GM12878 (cell line): ENCODE measurements at regions not wholly inside any gene's neighbourhood (a gene's known extent, or its start where the extent isn't known, plus 50 kb on each side); places are given as distances from the start of the nearest gene placed in this dataset.

Experiments
- ATAC-seq: fragments of 200-7000 bp; cut with Tn5 transposase; 3 replicates; pipeline ENCODE4 v1.9.1; 2020; ENCODE audit warnings: mild to moderate bottlenecking, moderate library complexity
- BruUV-seq: library from RNA; stranded (reverse); fragments of 400-500 nt; replicated peaks from 2 replicates; lab custom pipeline; 2021; lab: Mats Ljungman, UMichigan
- CTCF ChIA-PET: fragments of 300-600 bp; sonication (Branson Sonifier 250); formaldehyde crosslinking; extraction: SDS; loops from one replicate; lab custom pipeline; 2021; ENCODE audit warnings: inconsistent platforms; lab: Yijun Ruan, JAX
- POLR2A ChIA-PET: fragments of 350-600 bp; formaldehyde crosslinking; extraction: SDS; loops from one replicate; lab custom pipeline; 2021; ENCODE audit warnings: inconsistent platforms; lab: Charles Lee
- RAD21 ChIA-PET: fragments of 300-600 bp; sonication (Branson Sonifier 250); formaldehyde crosslinking; loops from one replicate; lab custom pipeline; 2023; ENCODE audit warnings: antibody characterized with exemption; ENCODE audit not compliant: unreplicated experiment; lab: Charles Lee
- SMC1A ChIA-PET: fragments of 300-600 bp; sonication (Branson Sonifier 250); formaldehyde crosslinking; loops from one replicate; lab custom pipeline; 2023; ENCODE audit not compliant: unreplicated experiment, uncharacterized antibody; lab: Charles Lee
- DNase-seq: peaks from one replicate; pipeline ENCODE4 v3.0.0-alpha.2; 2011; ENCODE audit warnings: low read depth, low spot score
- FAIRE-seq: peaks from 3 replicates; lab custom pipeline; 2011; peaks lifted over from hg19 to GRCh38; lab: Jason Lieb, UNC
- H2AFZ ChIP-seq: 2 replicates; pipeline ENCODE4 v1.6.0; 2011; ENCODE audit warnings: low read depth, low read length, control low read depth; ENCODE audit not compliant: control insufficient read depth
- H3K27ac ChIP-seq: 2 replicates; pipeline ENCODE4 v1.5.1; 2011; ENCODE audit warnings: control low read depth; ENCODE audit not compliant: control insufficient read depth, insufficient read depth
- H3K27me3 ChIP-seq, 2 experiments: replicated peaks in 1 of 2; 2 replicates each; pipeline versions ENCODE4 v1.6.0 to v1.6.1; 2011; ENCODE audit warnings: low read length in 1 of 2; ENCODE audit not compliant: control insufficient read depth in 2 of 2, insufficient read depth in 2 of 2
- H3K36me3 ChIP-seq, 2 experiments: 2 replicates each; pipeline ENCODE4 v1.5.1; 2011; ENCODE audit warnings: low read length in 1 of 2; ENCODE audit not compliant: control insufficient read depth in 2 of 2, insufficient read depth in 2 of 2
- H3K4me1 ChIP-seq: 2 replicates; pipeline ENCODE4 v1.6.1; 2011; ENCODE audit warnings: mild to moderate bottlenecking, low read length, moderate library complexity, mixed read lengths; ENCODE audit not compliant: control insufficient read depth, insufficient read depth
- H3K4me2 ChIP-seq: 2 replicates; pipeline ENCODE4 v1.6.0; 2011; ENCODE audit warnings: control low read depth; ENCODE audit not compliant: control insufficient read depth, insufficient read depth
- H3K4me3 ChIP-seq: fragments of 200-600 bp; sonication (generic); 2 replicates; pipeline ENCODE4 v1.5.1; 2016
- H3K79me2 ChIP-seq: 2 replicates; pipeline ENCODE4 v1.6.0; 2011; ENCODE audit warnings: low read length; ENCODE audit not compliant: control insufficient read depth, insufficient read depth
- H3K9ac ChIP-seq: 2 replicates; pipeline ENCODE4 v1.8.0; 2011; ENCODE audit warnings: low read length, control low read depth, mixed read lengths; ENCODE audit not compliant: control insufficient read depth, insufficient read depth
- H3K9me3 ChIP-seq: replicated peaks from 3 replicates; pipeline ENCODE4 v1.5.1; 2011; ENCODE audit warnings: mild to moderate bottlenecking, low read length; ENCODE audit not compliant: control insufficient read depth, insufficient read depth
- H4K20me1 ChIP-seq: 2 replicates; pipeline ENCODE4 v1.6.0; 2011; ENCODE audit not compliant: control insufficient read depth, insufficient read depth
- CHD4 ChIP-seq: fragments of 200-600 bp; sonication (generic); IDR thresholded peaks from 2 replicates; pipeline ENCODE4 v1.6.1; 2016; ENCODE audit warnings: mild to moderate bottlenecking
- CTCF ChIP-seq, 3 experiments: IDR thresholded peaks in 2 of 3; conservative IDR thresholded peaks in 1 of 3; 2 replicates each; pipeline ENCODE4 v1.5.1; 2011; ENCODE audit warnings: low read depth in 3 of 3, low read length in 3 of 3, mild to moderate bottlenecking in 3 of 3, control low read depth in 2 of 3, moderate library complexity in 2 of 3, inconsistent platforms in 1 of 3, mixed read lengths in 1 of 3; ENCODE audit not compliant: control insufficient read depth in 2 of 3, insufficient read depth in 1 of 3; ENCODE audit errors: extremely low read depth in 1 of 3
- MAX ChIP-seq: IDR thresholded peaks from 2 replicates; pipeline ENCODE4 v1.6.1; 2012; ENCODE audit warnings: low read depth, low read length, improper control_type of control experiment
- NKRF ChIP-seq: fragments of 450-650 bp; conservative IDR thresholded peaks from 2 replicates; pipeline ENCODE4 v1.6.1; 2017; ENCODE audit warnings: mild to moderate bottlenecking, moderate library complexity
- PKNOX1 ChIP-seq: fragments of 450-650 bp; IDR thresholded peaks from 2 replicates; pipeline ENCODE4 v1.6.1; 2016; ENCODE audit warnings: mild to moderate bottlenecking
- RAD21 ChIP-seq: IDR thresholded peaks from 2 replicates; pipeline ENCODE4 v1.6.1; 2011; ENCODE audit warnings: mild to moderate bottlenecking, low read depth, low read length, moderate library complexity; ENCODE audit not compliant: insufficient read depth
- RAD51 ChIP-seq: fragments of 450-650 bp; IDR thresholded peaks from 2 replicates; pipeline ENCODE4 v1.6.1; 2016; ENCODE audit warnings: moderate library complexity, mild to moderate bottlenecking, inconsistent platforms
- SIN3A ChIP-seq: IDR thresholded peaks from 2 replicates; pipeline ENCODE4 v1.6.1; 2012; ENCODE audit warnings: low read depth, low read length, improper control_type of control experiment
- SMC3 ChIP-seq: IDR thresholded peaks from 2 replicates; pipeline ENCODE4 v1.6.1; 2011; ENCODE audit warnings: low read length, improper control_type of control experiment, borderline replicate concordance
- YY1 ChIP-seq: IDR thresholded peaks from 2 replicates; pipeline ENCODE4 v1.6.1; 2011; ENCODE audit warnings: low read depth, mild to moderate bottlenecking, low read length
- ZSCAN29 ChIP-seq: fragments of 450-650 bp; IDR thresholded peaks from 2 replicates; pipeline ENCODE4 v1.6.1; 2017; ENCODE audit warnings: mild to moderate bottlenecking, moderate library complexity
- WGBS: methylation state at CpG from one replicate; pipeline ENCODE4 v1.1.6; 2016; ENCODE audit warnings: low lambda C conversion rate; ENCODE audit not compliant: insufficient replicate concordance, insufficient coverage; ENCODE audit errors: missing lambda C conversion rate; 5-methylcytosine and 5-hydroxymethylcytosine counted together
- in situ Hi-C: fragments of 300-500 bp; cut with MboI; formaldehyde crosslinking; loops from 9 replicates; pipeline ENCODE4 v1.14.3; 2018; ENCODE audit warnings: mixed read lengths
- intact Hi-C: fragments of 100-400 bp; cut with micrococcal nuclease; formaldehyde crosslinking; loops from one replicate; pipeline ENCODE4 v1.14.2; 2022; ENCODE audit not compliant: unreplicated experiment

- DNase-seq (no peak), ATAC-seq (peak; percentile 96), FAIRE-seq (peak; percentile 64)
- no peak overlapping the region for H3K4me2 ChIP-seq
- ChIA-PET SMC1A (interaction anchor here (1.3 to 2.6 kb wide), 5 partner anchors 8 to 157 kb away, joined by 4 to 10 read pairs (median 6); no protein-coding TSS in a partner anchor), CTCF (interaction anchor here (0.7 to 12.1 kb wide), 13 partner anchors 11 to 589 kb away, joined by 3 to 217 read pairs (median 5); no protein-coding TSS in a partner anchor), RAD21 (interaction anchor here (0.7 to 2.7 kb wide), 5 partner anchors 91 to 245 kb away, joined by 3 to 26 read pairs (median 7); no protein-coding TSS in a partner anchor), POLR2A (no interaction called here)
- H3K9me3 ChIP-seq, result no peaks in the 10 kb centered on the region
- no peaks in the 10 kb centered on the region for H3K36me3 ChIP-seq
- in situ Hi-C loops, result loop anchor here (5.0 kb wide), 1 partner anchor 376 kb away; no protein-coding TSS in a partner anchor
- no peak overlapping the region for H3K27ac ChIP-seq
- no peak overlapping the region for H3K4me3 ChIP-seq
- no TSS peak for BruUV-seq
- TF ChIP-seq MAX, result no peak
- no peak for TF ChIP-seq NKRF
- TF ChIP-seq CTCF (IDR thresholded peaks at IDR 0.05 in 2 of 3, conservative IDR thresholded peaks at IDR 0.05 in 1 of 3; ENCODE audit: control insufficient read depth in 2 of 3, extremely low read depth in 1 of 3, insufficient read depth in 1 of 3, low read depth in 3 of 3, low read length in 3 of 3), result peak; percentile 56 to 79 (median 69)
- TF ChIP-seq RAD21, result peak; percentile 37
- TF ChIP-seq RAD51, result no peak
- TF ChIP-seq ZSCAN29, result no peak
- no peak for TF ChIP-seq SIN3A
- peak; percentile 33; the same call in 1 of the 2 replicates for TF ChIP-seq SMC3
- TF ChIP-seq PKNOX1, result 0 out of 2 replicates have a peak, but pooled peaks have one; percentile 28
- 0 out of 2 replicates have a peak, but pooled peaks have one; percentile 23 for TF ChIP-seq YY1
- TF ChIP-seq CHD4, result no peak
- intact Hi-C loops, result loop anchor here (1.0 kb wide), 1 partner anchor 91 kb away; no protein-coding TSS in a partner anchor
- 8% methylated on average over 12 of the region's 12 CpGs for WGBS
- H3K9ac ChIP-seq, result no peak overlapping the region
- H3K27me3 ChIP-seq, result peaks cover 0 to 3% of the 10 kb centered on the region in 2 experiments; a peak in 1 of 4 replicates
- no peaks in the 10 kb centered on the region for H3K79me2 ChIP-seq
- no peaks in the 10 kb centered on the region for H3K4me1 ChIP-seq
- H4K20me1 ChIP-seq, result no peaks in the 10 kb centered on the region; the same call in 1 of the 2 replicates
- H2AFZ ChIP-seq, result no peak overlapping the region
These were observed 122.7 kb upstream of the PRSS1 start for GRCh38 chr7:142626420-142627035.
